ENCODE measurements at regions not wholly inside any gene's neighbourhood (a gene's known extent, or its start where the extent isn't known, plus 50 kb on each side); places are given as distances from the start of the nearest gene placed in this dataset.

GRCh38 chr1:228818296-228818695 lies 83.0 kb downstream of the RHOU start:
- TF ChIP-seq CTCF (IDR thresholded peaks at IDR 0.05) (no peak), EP300 (IDR thresholded peaks at IDR 0.05) (no peak), POLR2A (IDR thresholded peaks at IDR 0.05) (no peak)
